HAP-1 (cell line): ENCODE measurements at regions not wholly inside any gene's neighbourhood (a gene's known extent, or its start where the extent isn't known, plus 50 kb on each side); places are given as distances from the start of the nearest gene placed in this dataset.
"Not testable (repeated sequence)": the region's sequence is repeated elsewhere in the genome, so short reads cannot be mapped to it uniquely, and the experiment has no call there.

Experiments used
- DNase-seq, 2 experiments: peaks; one replicate each; pipeline ENCODE4 v3.0.0-alpha.2; 2016 to 2020; ENCODE audit warnings: low spot score in 2 of 2
- H3K27me3 ChIP-seq: fragments of 250-450 bp; sonication (Bioruptor Pico); 2 replicates; pipeline ENCODE4 v1.5.1; 2020; ENCODE audit warnings: low read depth, mild to moderate bottlenecking, moderate library complexity
- H3K36me3 ChIP-seq: fragments of 250-450 bp; sonication (Bioruptor Pico); replicated peaks from 2 replicates; pipeline ENCODE4 v1.5.1; 2020; ENCODE audit warnings: mild to moderate bottlenecking
- H3K4me1 ChIP-seq: fragments of 250-450 bp; sonication (Bioruptor Pico); 2 replicates; pipeline ENCODE4 v1.5.1; 2020; ENCODE audit warnings: mild to moderate bottlenecking
- H3K4me3 ChIP-seq: fragments of 250-450 bp; sonication (Bioruptor Pico); 2 replicates; pipeline ENCODE4 v1.5.1; 2020; ENCODE audit warnings: mild to moderate bottlenecking, moderate library complexity
- H3K9me3 ChIP-seq: fragments of 250-450 bp; sonication (Bioruptor Pico); 2 replicates; pipeline ENCODE4 v1.5.1; 2020; ENCODE audit warnings: mild to moderate bottlenecking, moderate library complexity
- in situ Hi-C: fragments of 300-500 bp; cut with MboI; formaldehyde crosslinking; loops from 3 replicates; pipeline ENCODE4 v1.14.3; 2020; ENCODE audit warnings: low sequenced_read_pairs, inconsistent platforms, mixed read lengths

DNA sequence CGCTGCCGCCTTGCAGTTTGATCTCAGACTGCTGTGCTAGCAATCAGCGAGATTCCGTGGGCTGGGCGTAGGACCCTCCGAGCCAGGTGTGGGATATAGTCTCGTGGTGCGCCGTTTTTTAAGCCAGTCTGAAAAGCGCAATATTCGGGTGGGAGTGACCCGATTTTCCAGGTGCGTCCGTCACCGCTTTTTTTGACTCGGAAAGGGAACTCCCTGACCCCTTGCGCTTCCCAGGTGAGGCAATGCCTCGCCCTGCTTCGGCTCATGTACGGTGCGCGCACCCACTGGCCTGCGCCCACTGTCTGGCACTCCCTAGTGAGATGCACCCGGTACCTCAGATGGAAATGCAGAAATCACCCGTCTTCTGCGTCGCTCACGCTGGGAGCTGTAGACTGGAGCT lies 512.1 kb upstream of the GRID2 start:
- H3K36me3 ChIP-seq, H3K4me1 ChIP-seq, DNase-seq, H3K9me3 ChIP-seq, in situ Hi-C loops, H3K27me3 ChIP-seq, H3K4me3 ChIP-seq: not testable (repeated sequence)

GRCh38 chr4:91795947-91796346 lies 507.8 kb upstream of the GRID2 start:
- DNase-seq: no peak
- Histone ChIP-seq H3K9me3 (no peaks in the 10 kb centered on the region), H3K4me1 (no peaks in the 10 kb centered on the region), H3K4me3 (no peak overlapping the region), H3K27me3 (no peaks in the 10 kb centered on the region), H3K36me3 (no peaks in the 10 kb centered on the region)
- in situ Hi-C loops: no loop called here

DNA sequence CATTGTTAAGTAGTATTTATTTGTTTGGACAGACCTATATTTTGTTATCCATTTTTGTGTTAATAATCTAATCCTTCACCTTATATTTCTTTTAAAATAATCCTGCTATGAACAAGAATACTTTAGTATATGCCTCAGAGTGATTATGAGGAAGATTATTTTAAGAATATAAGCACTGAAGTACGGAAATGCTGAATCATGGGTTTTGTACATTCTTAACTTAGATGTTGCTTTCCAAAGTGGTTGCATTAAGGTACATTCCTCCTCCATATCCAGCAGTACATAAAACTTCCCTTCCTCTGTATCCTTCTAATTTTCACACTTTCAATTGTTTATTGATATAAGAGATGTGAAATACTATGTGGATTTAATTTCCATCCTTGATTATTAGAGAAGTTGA lies 491.4 kb upstream of the GRID2 start:
- Histone ChIP-seq H3K27me3 (no peaks in the 10 kb centered on the region), H3K4me1 (no peaks in the 10 kb centered on the region), H3K36me3 (no peaks in the 10 kb centered on the region), H3K9me3 (no peaks in the 10 kb centered on the region), H3K4me3 (no peak overlapping the region)
- in situ Hi-C loops: no loop called here
- no peak for DNase-seq

DNA sequence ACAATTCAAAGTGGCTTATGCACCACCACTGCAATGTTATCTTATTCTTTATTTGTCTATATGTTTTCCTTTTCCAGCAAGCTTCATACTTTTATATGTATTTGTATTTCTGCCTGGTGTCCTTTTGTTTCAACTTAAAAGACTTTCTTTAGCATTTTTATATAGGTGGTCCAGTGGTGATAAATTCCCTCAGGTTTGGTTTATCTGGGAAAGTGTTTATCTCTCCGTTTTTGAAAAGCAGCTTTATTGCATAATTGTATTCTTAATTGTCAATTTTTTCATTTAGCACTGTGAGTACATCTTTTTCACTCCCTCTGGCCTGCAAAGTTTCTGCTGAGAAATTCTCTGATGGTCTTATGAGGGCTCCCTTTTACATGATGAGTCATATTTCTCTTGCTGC lies 479.0 kb upstream of the GRID2 start:
- Histone ChIP-seq H3K36me3 (no peaks in the 10 kb centered on the region), H3K27me3 (no peaks in the 10 kb centered on the region), H3K4me3 (no peak overlapping the region), H3K9me3 (no peaks in the 10 kb centered on the region), H3K4me1 (no peaks in the 10 kb centered on the region)
- in situ Hi-C loops: no loop called here
- DNase-seq: no peak

GRCh38 chr4:91826186-91826585 lies 477.6 kb upstream of the GRID2 start:
- in situ Hi-C loops: no loop called here

GRCh38 chr4:91827914-91828313 lies 475.9 kb upstream of the GRID2 start:
- in situ Hi-C loops: no loop called here

More at GRCh38 chr4:91826186-91826585, 477.6 kb upstream of the GRID2 start:
- Histone ChIP-seq H3K4me1 (no peaks in the 10 kb centered on the region), H3K36me3 (no peaks in the 10 kb centered on the region), H3K27me3 (no peaks in the 10 kb centered on the region), H3K4me3 (no peak overlapping the region), H3K9me3 (no peaks in the 10 kb centered on the region)
- DNase-seq: no peak

DNA sequence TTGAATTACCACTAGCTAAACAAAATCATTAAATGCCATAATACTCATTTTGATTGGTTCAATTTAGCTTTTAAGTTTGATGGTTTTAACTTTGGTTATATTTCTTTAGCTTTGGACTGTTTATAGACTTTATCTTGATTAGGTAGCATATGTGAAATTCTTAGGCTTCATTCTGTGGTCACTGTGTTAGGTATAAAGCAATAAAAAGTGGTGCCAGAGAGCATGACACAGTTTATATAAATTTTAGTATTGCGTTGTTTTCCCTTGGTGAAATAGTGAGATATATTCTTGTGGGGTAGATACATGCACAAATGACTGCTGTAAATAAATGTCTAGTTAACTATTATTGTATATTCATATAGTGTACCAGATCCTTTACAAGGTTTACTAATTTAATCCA lies 474.2 kb upstream of the GRID2 start:
- Histone ChIP-seq H3K36me3 (no peaks in the 10 kb centered on the region), H3K27me3 (no peaks in the 10 kb centered on the region), H3K4me3 (no peak overlapping the region), H3K9me3 (no peaks in the 10 kb centered on the region), H3K4me1 (no peaks in the 10 kb centered on the region)
- in situ Hi-C loops: no loop called here
- no peak for DNase-seq

More at GRCh38 chr4:91827914-91828313, 475.9 kb upstream of the GRID2 start:
- H3K27me3 ChIP-seq: no peaks in the 10 kb centered on the region
- no peak for DNase-seq
- H3K36me3 ChIP-seq: no peaks in the 10 kb centered on the region
- H3K4me3 ChIP-seq: no peak overlapping the region
- H3K9me3 ChIP-seq: no peaks in the 10 kb centered on the region
- H3K4me1 ChIP-seq: no peaks in the 10 kb centered on the region

DNA sequence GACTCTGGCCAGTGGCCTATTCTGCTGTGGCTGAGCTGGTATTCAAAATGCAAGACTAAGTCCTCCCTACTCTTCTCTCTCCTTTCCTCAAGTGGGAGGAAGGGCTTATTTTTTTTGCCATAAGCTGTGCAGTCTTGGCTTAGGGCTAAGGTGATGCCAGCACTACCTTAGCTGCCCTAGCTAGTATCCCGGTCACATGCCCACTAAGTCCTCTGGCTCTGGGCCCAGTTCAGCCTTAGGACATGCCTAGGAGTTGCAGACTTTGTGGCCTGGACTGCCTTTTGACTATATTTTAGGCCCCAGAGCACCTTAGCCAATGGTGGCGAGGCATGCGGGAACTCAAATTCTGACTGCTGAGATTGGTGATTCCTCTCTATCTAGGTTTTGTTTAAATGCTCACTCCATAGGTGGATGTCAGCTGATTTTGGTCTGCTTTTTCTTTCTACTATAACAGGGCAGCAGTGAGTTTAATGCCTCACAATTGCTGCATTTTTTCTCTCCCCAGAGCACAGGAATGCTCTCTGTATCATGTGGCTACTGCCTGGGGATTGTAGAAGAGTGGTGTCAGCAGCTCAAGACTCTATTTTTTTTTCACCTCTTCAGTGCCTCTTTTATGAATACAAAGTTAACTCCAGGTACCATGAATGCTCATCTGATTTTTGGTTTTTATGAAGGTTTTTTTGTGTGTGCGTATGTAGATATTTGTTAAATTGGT lies 472.9 kb upstream of the GRID2 start:
- H3K9me3 ChIP-seq: no peaks in the 10 kb centered on the region
- H3K4me1 ChIP-seq: no peaks in the 10 kb centered on the region
- in situ Hi-C loops: no loop called here
- H3K36me3 ChIP-seq: no peaks in the 10 kb centered on the region
- H3K27me3 ChIP-seq: no peaks in the 10 kb centered on the region
- H3K4me3 ChIP-seq: no peak overlapping the region
- no peak for DNase-seq

- Histone ChIP-seq H3K36me3 (no peaks in the 10 kb centered on the region), H3K27me3 (no peaks in the 10 kb centered on the region), H3K9me3 (no peaks in the 10 kb centered on the region), H3K4me3 (no peak overlapping the region), H3K4me1 (no peaks in the 10 kb centered on the region)
- no peak for DNase-seq
- in situ Hi-C loops: no loop called here
Measured at GRCh38 chr4:91837608-91838029, 466.1 kb upstream of the GRID2 start.

DNA sequence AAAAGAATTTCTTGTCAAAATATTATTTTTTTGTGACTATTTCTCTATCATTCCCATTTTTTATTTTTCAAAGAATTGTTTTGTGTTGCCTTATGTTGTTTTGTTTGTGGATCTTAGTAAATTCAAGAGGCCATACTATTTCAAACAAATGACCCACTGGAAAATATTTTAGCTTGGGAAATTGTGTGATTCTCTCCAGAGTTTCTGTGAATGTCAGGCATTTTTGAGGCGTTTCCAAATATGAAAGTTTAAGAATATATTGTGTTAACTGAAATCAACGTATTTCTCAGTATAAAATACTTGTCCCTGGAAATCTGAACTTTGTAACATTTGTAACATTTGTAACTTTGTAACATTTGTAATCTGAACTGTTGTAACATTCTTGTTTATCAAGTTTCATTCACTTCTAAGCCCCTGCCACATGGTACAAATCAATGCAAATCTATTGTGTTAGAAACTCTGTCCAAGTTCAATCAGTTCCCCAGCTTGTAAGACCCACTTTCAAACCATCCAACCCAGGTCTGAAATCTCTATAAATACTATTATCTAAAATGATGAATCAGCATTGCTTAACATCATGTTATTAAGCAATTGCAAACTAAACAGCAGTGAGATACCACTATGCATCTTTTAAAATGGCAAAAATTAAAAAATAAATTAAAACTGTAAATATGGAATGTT lies 465.4 kb upstream of the GRID2 start:
- no peaks in the 10 kb centered on the region for H3K36me3 ChIP-seq
- no peak overlapping the region for H3K4me3 ChIP-seq
- no peaks in the 10 kb centered on the region for H3K9me3 ChIP-seq
- in situ Hi-C loops: no loop called here
- no peak for DNase-seq
- no peaks in the 10 kb centered on the region for H3K27me3 ChIP-seq
- H3K4me1 ChIP-seq: no peaks in the 10 kb centered on the region

GRCh38 chr4:91840359-91840758 lies 463.4 kb upstream of the GRID2 start:
- Histone ChIP-seq H3K4me1 (no peaks in the 10 kb centered on the region), H3K36me3 (no peaks in the 10 kb centered on the region), H3K9me3 (no peaks in the 10 kb centered on the region), H3K4me3 (no peak overlapping the region), H3K27me3 (no peaks in the 10 kb centered on the region)
- in situ Hi-C loops: no loop called here
- DNase-seq: no peak

DNA sequence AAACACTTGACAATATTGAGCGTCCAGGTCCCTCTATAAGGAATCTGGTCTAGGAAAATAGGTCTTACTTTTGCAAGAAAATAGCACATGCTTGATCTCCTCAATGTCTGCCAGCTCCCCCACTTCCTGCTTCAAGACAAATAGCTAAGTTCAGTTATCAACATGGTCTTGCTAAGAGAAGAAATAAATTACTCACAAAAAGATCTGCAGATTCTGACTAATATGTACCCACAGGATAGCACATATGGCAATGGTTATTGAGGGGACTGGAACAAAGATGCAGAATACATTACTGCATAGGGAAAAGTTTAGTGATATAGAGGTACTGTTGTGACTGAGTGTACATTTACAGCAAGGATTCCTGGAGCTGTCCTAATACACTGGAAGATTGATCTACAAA lies 457.5 kb upstream of the GRID2 start:
- Histone ChIP-seq H3K9me3 (no peaks in the 10 kb centered on the region), H3K4me3 (no peak overlapping the region), H3K27me3 (no peaks in the 10 kb centered on the region), H3K36me3 (no peaks in the 10 kb centered on the region), H3K4me1 (no peaks in the 10 kb centered on the region)
- in situ Hi-C loops: no loop called here
- no peak for DNase-seq

GRCh38 chr4:91851456-91851855 lies 452.3 kb upstream of the GRID2 start:
- DNase-seq: no peak
- in situ Hi-C loops: no loop called here
- Histone ChIP-seq H3K9me3 (no peaks in the 10 kb centered on the region), H3K4me1 (no peaks in the 10 kb centered on the region), H3K36me3 (no peaks in the 10 kb centered on the region), H3K27me3 (no peaks in the 10 kb centered on the region), H3K4me3 (no peak overlapping the region)

DNA sequence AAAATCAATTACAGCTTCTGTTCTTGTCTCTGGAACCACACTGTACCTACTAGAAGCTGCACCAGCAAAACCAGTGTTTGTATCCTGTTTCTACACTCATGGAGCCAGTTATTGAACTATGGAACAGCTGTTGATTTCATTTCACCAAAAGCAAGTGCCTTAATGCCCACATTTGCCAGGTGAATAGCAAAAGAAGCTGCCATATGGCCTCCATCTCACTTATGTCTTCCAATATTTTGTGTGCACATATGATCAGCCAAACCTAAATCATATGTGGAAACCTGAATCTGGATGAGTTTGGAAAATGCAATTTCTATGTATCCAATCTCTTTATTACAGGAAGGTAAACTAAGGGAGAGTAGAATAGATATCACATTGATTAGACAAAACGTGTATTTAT lies 415.8 kb upstream of the GRID2 start:
- in situ Hi-C loops: no loop called here
- Histone ChIP-seq H3K4me1 (no peaks in the 10 kb centered on the region), H3K36me3 (no peaks in the 10 kb centered on the region), H3K9me3 (no peaks in the 10 kb centered on the region), H3K27me3 (no peaks in the 10 kb centered on the region), H3K4me3 (no peak overlapping the region)
- DNase-seq: no peak
